ENCODE measurements at regions not wholly inside any gene's neighbourhood (a gene's known extent, or its start where the extent isn't known, plus 50 kb on each side); places are given as distances from the start of the nearest gene placed in this dataset.

- no peak for DNase-seq (ENCODE audit: low read depth in 2 of 2)
- TF ChIP-seq CTCF (IDR thresholded peaks at IDR 0.05; ENCODE audit: low read depth, low read length) = no peak
- no peak overlapping the region for H3K4me3 ChIP-seq (replicated peaks in 1 of 2; ENCODE audit: low read depth in 2 of 2, low read length in 2 of 2)
These were observed 182.7 kb downstream of the KTN1 start for GRCh38 chr14:55762595-55763232.

GRCh38 chr14:55764784-55765183 lies 184.8 kb downstream of the KTN1 start:
- no peak overlapping the region for H3K4me3 ChIP-seq (replicated peaks in 1 of 2; ENCODE audit: low read depth in 2 of 2, low read length in 2 of 2)
- DNase-seq (ENCODE audit: low read depth in 2 of 2) = no peak
- no peak for TF ChIP-seq CTCF (IDR thresholded peaks at IDR 0.05; ENCODE audit: low read depth, low read length)

- no peak for TF ChIP-seq CTCF (IDR thresholded peaks at IDR 0.05; ENCODE audit: low read depth, low read length)
- no peak for DNase-seq (ENCODE audit: low read depth in 2 of 2)
- no peak overlapping the region for H3K4me3 ChIP-seq (replicated peaks in 1 of 2; ENCODE audit: low read depth in 2 of 2, low read length in 2 of 2)
These were observed 186.1 kb downstream of the KTN1 start for GRCh38 chr14:55766071-55766470.

GRCh38 chr14:55767286-55767685 lies 187.3 kb downstream of the KTN1 start:
- TF ChIP-seq CTCF (IDR thresholded peaks at IDR 0.05; ENCODE audit: low read depth, low read length) = no peak
- H3K4me3 ChIP-seq (replicated peaks in 1 of 2; ENCODE audit: low read depth in 2 of 2, low read length in 2 of 2) = no peak overlapping the region
- no peak for DNase-seq (ENCODE audit: low read depth in 2 of 2)

GRCh38 chr14:55769877-55770276 lies 189.9 kb downstream of the KTN1 start:
- H3K4me3 ChIP-seq (replicated peaks in 1 of 2; ENCODE audit: low read depth in 2 of 2, low read length in 2 of 2) = no peak overlapping the region
- no peak for TF ChIP-seq CTCF (IDR thresholded peaks at IDR 0.05; ENCODE audit: low read depth, low read length)
- no peak for DNase-seq (ENCODE audit: low read depth in 2 of 2)

GRCh38 chr14:55771242-55771981 lies 191.4 kb downstream of the KTN1 start:
- no peak for TF ChIP-seq CTCF (IDR thresholded peaks at IDR 0.05; ENCODE audit: low read depth, low read length)
- H3K4me3 ChIP-seq (replicated peaks in 1 of 2; ENCODE audit: low read depth in 2 of 2, low read length in 2 of 2) = no peak overlapping the region
- DNase-seq (ENCODE audit: low read depth in 2 of 2) = no peak

Data from cardiac fibroblast (primary cell).